ENCODE measurements at regions not wholly inside any gene's neighbourhood (a gene's known extent, or its start where the extent isn't known, plus 50 kb on each side); places are given as distances from the start of the nearest gene placed in this dataset.

- peaks cover 33% of the 10 kb centered on the region for H3K36me3 ChIP-seq (replicated peaks; ENCODE audit: low read depth, low read length)
- no peaks in the 10 kb centered on the region for H3K79me2 ChIP-seq (ENCODE audit: low read length)
- H3K9ac ChIP-seq (ENCODE audit: low read length): no peak overlapping the region
- no peak overlapping the region for H3K4me3 ChIP-seq (ENCODE audit: low read length)
- H3K9me3 ChIP-seq (ENCODE audit: insufficient read depth, low read length): peaks cover 9% of the 10 kb centered on the region; the same call in 1 of the 2 replicates
- H3K4me2 ChIP-seq (ENCODE audit: low read length): no peak overlapping the region
- TF ChIP-seq CTCF (IDR thresholded peaks at IDR 0.05; ENCODE audit: low read depth, low read length) (no peak), EZH2phosphoT487 (IDR thresholded peaks at IDR 0.05; ENCODE audit: low read depth) (no peak)
- peak overlapping the region; percentile 46; the same call in 1 of the 2 replicates for H2AFZ ChIP-seq (ENCODE audit: low read depth, low read length)
- H3K27me3 ChIP-seq (ENCODE audit: low read depth, low read length): no peaks in the 10 kb centered on the region
- peaks cover 29% of the 10 kb centered on the region for H3K4me1 ChIP-seq (ENCODE audit: low read length)
- no peaks in the 10 kb centered on the region for H4K20me1 ChIP-seq (ENCODE audit: insufficient read depth, low read length)
- no peak overlapping the region for H3K27ac ChIP-seq (ENCODE audit: low read length)
Observed at GRCh38 chr1:103901072-103901471, 151.4 kb downstream of the AMY1C start.

- no peaks in the 10 kb centered on the region for H3K79me2 ChIP-seq (ENCODE audit: low read length)
- peaks cover 5% of the 10 kb centered on the region; the same call in 1 of the 2 replicates for H3K9me3 ChIP-seq (ENCODE audit: insufficient read depth, low read length)
- peaks cover 60% of the 10 kb centered on the region for H3K4me1 ChIP-seq (ENCODE audit: low read length)
- no peaks in the 10 kb centered on the region for H3K27me3 ChIP-seq (ENCODE audit: low read depth, low read length)
- 0 out of 2 replicates have a peak overlapping the region, but pooled peaks have one; percentile 49 for H3K4me3 ChIP-seq (ENCODE audit: low read length)
- peak overlapping the region; percentile 84 for H3K9ac ChIP-seq (ENCODE audit: low read length)
- H2AFZ ChIP-seq (ENCODE audit: low read depth, low read length): peak overlapping the region; percentile 32; the same call in 1 of the 2 replicates
- H3K4me2 ChIP-seq (ENCODE audit: low read length): peak overlapping the region; percentile 64; the same call in 1 of the 2 replicates
- no peak for TF ChIP-seq CTCF (IDR thresholded peaks at IDR 0.05; ENCODE audit: low read depth, low read length)
- no peak for TF ChIP-seq EZH2phosphoT487 (IDR thresholded peaks at IDR 0.05; ENCODE audit: low read depth)
- peaks cover 33% of the 10 kb centered on the region for H3K36me3 ChIP-seq (replicated peaks; ENCODE audit: low read depth, low read length)
- no peaks in the 10 kb centered on the region for H4K20me1 ChIP-seq (ENCODE audit: insufficient read depth, low read length)
- peak overlapping the region; percentile 99 for H3K27ac ChIP-seq (ENCODE audit: low read length)
Observed at GRCh38 chr1:103905363-103905762, 155.7 kb downstream of the AMY1C start.

GRCh38 chr1:103911450-103911849 is 161.8 kb downstream of the AMY1C start:
- Histone ChIP-seq H3K4me1 (ENCODE audit: low read length) (peaks cover 77% of the 10 kb centered on the region), H2AFZ (ENCODE audit: low read depth, low read length) (no peak overlapping the region; the same call in 1 of the 2 replicates), H3K36me3 (replicated peaks; ENCODE audit: low read depth, low read length) (peaks cover 28% of the 10 kb centered on the region), H3K27ac (ENCODE audit: low read length) (peak overlapping the region; percentile 99), H3K9me3 (ENCODE audit: insufficient read depth, low read length) (no peaks in the 10 kb centered on the region; the same call in 1 of the 2 replicates), H3K4me2 (ENCODE audit: low read length) (peak overlapping the region; percentile 46), H4K20me1 (ENCODE audit: insufficient read depth, low read length) (no peaks in the 10 kb centered on the region), H3K9ac (ENCODE audit: low read length) (peak overlapping the region; percentile 97), H3K4me3 (ENCODE audit: low read length) (peak overlapping the region; percentile 15; the same call in 1 of the 2 replicates), H3K27me3 (ENCODE audit: low read depth, low read length) (no peaks in the 10 kb centered on the region), H3K79me2 (ENCODE audit: low read length) (no peaks in the 10 kb centered on the region)
- TF ChIP-seq EZH2phosphoT487 (IDR thresholded peaks at IDR 0.05; ENCODE audit: low read depth) (no peak), CTCF (IDR thresholded peaks at IDR 0.05; ENCODE audit: low read depth, low read length) (no peak)

GRCh38 chr1:103917795-103918194 is 168.1 kb downstream of the AMY1C start:
- TF ChIP-seq EZH2phosphoT487 (IDR thresholded peaks at IDR 0.05; ENCODE audit: low read depth) (no peak), CTCF (IDR thresholded peaks at IDR 0.05; ENCODE audit: low read depth, low read length) (no peak)
- Histone ChIP-seq H3K4me2 (ENCODE audit: low read length) (no peak overlapping the region), H4K20me1 (ENCODE audit: insufficient read depth, low read length) (no peaks in the 10 kb centered on the region), H3K4me3 (ENCODE audit: low read length) (no peak overlapping the region), H3K4me1 (ENCODE audit: low read length) (peaks cover 22% of the 10 kb centered on the region), H3K9ac (ENCODE audit: low read length) (no peak overlapping the region), H3K27ac (ENCODE audit: low read length) (no peak overlapping the region), H3K27me3 (ENCODE audit: low read depth, low read length) (no peaks in the 10 kb centered on the region), H3K9me3 (ENCODE audit: insufficient read depth, low read length) (peaks cover 9% of the 10 kb centered on the region; the same call in 1 of the 2 replicates), H3K36me3 (replicated peaks; ENCODE audit: low read depth, low read length) (peaks cover 36% of the 10 kb centered on the region), H3K79me2 (ENCODE audit: low read length) (no peaks in the 10 kb centered on the region), H2AFZ (ENCODE audit: low read depth, low read length) (peak overlapping the region; percentile 77)

Measured in OCI-LY3 (cell line).